Coronary artery (tissue), 2 donors: ENCODE measurements at regions not wholly inside any gene's neighbourhood (a gene's known extent, or its start where the extent isn't known, plus 50 kb on each side); places are given as distances from the start of the nearest gene placed in this dataset.

Experiments
- DNase-seq: peaks from one replicate; pipeline ENCODE4 v3.0.0-alpha.2; 2017; ENCODE audit warnings: low spot score
- H3K27ac ChIP-seq, 2 donors: fragments of 200-600 bp; sonication (generic); one replicate each; pipeline ENCODE4 v1.5.1; 2016 to 2019
- H3K4me3 ChIP-seq: fragments of 200-600 bp; sonication (generic); 2 replicates; pipeline ENCODE4 v1.5.1; 2016; ENCODE audit warnings: mild to moderate bottlenecking, moderate library complexity
- TF ChIP-seq, protein P1 (sequence below): fragments of 200-600 bp; sonication (generic); IDR thresholded peaks from one replicate; pipeline ENCODE4 v1.5.1; 2019; ENCODE audit warnings: antibody characterized with exemption

DNA sequence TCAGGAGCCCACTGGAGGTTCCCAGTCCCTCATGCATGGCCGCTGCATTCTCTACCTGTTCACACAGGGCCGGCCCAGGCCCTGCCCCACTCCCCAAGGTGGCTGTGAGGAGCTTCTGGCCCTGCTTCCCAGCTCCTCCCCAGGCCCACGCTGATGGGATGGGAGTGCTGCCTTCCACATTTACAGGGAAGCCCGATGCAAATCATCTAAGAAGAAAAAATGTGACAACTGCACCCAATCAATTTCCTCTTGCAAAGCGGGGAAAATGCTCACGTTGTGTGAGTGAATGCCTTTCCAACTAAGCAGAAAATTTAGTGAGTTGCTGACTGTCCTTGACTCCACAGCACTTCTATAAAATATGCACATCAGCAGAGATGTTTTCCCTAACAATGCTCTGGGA is 485.8 kb upstream of the MGMT start:
- TF ChIP-seq, protein P1, sequence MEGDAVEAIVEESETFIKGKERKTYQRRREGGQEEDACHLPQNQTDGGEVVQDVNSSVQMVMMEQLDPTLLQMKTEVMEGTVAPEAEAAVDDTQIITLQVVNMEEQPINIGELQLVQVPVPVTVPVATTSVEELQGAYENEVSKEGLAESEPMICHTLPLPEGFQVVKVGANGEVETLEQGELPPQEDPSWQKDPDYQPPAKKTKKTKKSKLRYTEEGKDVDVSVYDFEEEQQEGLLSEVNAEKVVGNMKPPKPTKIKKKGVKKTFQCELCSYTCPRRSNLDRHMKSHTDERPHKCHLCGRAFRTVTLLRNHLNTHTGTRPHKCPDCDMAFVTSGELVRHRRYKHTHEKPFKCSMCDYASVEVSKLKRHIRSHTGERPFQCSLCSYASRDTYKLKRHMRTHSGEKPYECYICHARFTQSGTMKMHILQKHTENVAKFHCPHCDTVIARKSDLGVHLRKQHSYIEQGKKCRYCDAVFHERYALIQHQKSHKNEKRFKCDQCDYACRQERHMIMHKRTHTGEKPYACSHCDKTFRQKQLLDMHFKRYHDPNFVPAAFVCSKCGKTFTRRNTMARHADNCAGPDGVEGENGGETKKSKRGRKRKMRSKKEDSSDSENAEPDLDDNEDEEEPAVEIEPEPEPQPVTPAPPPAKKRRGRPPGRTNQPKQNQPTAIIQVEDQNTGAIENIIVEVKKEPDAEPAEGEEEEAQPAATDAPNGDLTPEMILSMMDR, result no peak
- Histone ChIP-seq H3K4me3 (no peak overlapping the region), H3K27ac (no peak overlapping the region)
- no peak for DNase-seq

DNA sequence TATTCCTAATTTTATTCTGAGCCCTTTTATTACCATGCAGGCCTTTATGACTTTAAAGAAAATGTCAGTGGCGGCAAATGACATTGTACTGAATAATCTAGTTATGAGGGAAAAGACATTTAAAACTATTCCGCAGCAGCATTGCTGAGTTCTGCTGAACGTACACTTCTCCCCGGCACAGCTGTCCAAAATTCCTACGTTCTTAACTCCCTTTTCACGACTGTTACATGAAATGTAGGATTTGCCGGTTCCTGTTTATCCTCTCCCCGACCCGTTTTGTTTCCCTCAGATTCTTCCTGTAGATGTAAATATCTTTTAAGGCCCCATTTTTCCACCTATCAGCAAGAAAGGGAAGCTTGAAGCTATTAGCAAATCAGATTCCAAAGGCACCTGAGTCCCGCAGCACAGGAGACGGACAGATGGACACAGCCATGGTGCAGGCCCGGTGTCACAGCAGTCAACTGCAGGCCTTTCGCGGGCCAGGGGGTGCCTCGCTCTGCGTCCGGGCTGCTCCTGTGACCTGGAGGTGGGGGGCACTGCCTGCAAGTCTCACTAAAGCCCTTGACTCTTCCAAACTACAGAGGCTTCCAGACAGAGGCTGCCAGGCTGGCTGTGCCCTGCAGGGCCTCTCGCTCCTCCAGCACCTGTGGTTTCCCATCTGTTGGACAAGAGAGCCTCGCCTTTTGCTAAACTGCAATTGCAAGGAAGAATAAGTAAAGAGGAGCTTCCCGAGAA is 485.0 kb upstream of the MGMT start:
- TF ChIP-seq, protein P1, result no peak
- no peak for DNase-seq
- Histone ChIP-seq H3K27ac (no peak overlapping the region), H3K4me3 (no peak overlapping the region)

DNA sequence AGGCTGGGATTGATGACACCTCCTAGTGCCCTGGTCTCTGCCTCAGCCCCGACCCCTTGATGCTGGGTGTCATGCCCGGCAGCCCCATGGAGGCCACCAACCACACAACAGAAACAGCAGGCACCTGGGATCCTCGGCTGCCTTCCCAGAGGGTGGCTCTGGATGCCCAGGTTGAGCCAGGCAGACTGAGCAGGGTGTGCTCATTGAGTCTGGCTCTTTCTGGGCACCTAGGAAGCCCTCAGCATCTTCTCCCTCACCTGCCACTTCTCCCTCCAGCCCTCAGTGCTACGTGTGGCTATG is 484.5 kb upstream of the MGMT start:
- TF ChIP-seq, protein P1, result no peak
- H3K4me3 ChIP-seq, result no peak overlapping the region
- DNase-seq, result no peak
- H3K27ac ChIP-seq, result no peak overlapping the region

GRCh38 chr10:128985036-128985435 is 482.0 kb upstream of the MGMT start:
- TF ChIP-seq, protein P1, result no peak
- H3K4me3 ChIP-seq, result no peak overlapping the region
- no peak overlapping the region for H3K27ac ChIP-seq
- peak; percentile 19 for DNase-seq

DNA sequence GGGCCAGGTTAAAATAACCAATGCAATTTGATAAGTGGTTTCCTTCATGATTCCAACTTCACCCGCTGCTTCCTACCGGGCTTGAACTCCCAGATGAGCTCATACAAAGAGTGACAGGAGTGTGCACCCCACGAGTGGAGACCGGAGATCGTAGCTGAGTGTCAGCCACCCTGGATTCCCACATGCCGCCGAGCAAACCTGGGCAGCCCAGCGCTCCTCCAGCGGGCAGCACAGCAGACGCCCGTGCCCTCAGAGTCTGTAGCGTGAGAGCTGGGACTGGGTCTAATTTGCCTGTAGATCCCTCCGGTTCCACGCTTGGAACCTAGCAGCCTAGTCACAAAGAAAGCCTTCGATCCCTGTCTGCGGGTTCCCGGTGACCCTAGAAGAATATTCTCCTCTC is 476.1 kb upstream of the MGMT start:
- H3K27ac ChIP-seq, result no peak overlapping the region
- DNase-seq, result peak; percentile 62
- H3K4me3 ChIP-seq, result no peak overlapping the region
- TF ChIP-seq, protein P1, result no peak

DNA sequence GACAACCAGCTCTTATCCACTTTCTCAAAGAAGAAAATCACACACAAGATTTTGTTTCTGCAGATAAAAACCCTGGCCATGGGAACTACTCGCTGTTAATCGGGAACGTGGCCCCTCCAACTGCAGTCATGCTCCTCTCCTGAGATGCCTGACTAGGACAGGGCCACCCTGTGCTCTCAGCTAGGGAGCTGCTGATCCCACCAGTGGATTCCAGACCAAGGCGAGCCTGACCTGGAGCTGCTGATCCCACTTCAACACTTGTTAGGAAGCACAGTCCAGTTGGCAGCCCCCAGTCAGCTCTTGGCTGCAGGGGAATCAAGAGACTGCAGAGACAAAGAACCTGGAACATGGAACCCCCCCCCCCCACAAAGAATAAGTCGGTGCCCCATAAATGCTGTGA is 474.3 kb upstream of the MGMT start:
- DNase-seq, result no peak
- Histone ChIP-seq H3K4me3 (no peak overlapping the region), H3K27ac (no peak overlapping the region)
- TF ChIP-seq, protein P1, result no peak

DNA sequence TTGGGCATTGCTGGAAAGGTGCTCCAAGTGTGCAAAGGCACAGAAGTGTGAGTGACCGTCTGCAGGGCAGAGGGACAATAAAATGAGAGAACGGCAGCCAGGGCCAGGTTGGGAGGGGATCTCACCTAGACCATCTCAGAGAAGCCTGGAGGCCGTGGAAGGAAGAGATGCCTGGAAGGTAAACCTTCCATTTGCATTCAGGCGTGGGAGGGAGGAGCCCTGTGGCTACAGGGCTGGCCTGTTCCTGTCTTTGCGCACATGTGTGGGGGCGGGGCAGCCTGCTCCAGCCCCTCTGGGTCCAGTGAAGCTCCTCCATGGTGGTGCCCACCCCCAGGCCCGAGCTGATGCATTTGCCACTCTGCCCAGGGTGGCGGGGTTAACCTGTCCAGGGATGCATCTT is 473.6 kb upstream of the MGMT start:
- DNase-seq, result no peak
- H3K27ac ChIP-seq, result no peak overlapping the region
- TF ChIP-seq, protein P1, result no peak
- H3K4me3 ChIP-seq, result no peak overlapping the region
